NCI-H526 treated with DMSO at 0.1 percent for 48 hours (cell line): ENCODE measurements at regions not wholly inside any gene's neighbourhood (a gene's known extent, or its start where the extent isn't known, plus 50 kb on each side); places are given as distances from the start of the nearest gene placed in this dataset.
"Not testable (repeated sequence)": the region's sequence is repeated elsewhere in the genome, so short reads cannot be mapped to it uniquely, and the experiment has no call there.

Experiments used
- DNase-seq: peaks from one replicate; lab custom pipeline; 2025; lab: John Stamatoyannopoulos, UW

DNA sequence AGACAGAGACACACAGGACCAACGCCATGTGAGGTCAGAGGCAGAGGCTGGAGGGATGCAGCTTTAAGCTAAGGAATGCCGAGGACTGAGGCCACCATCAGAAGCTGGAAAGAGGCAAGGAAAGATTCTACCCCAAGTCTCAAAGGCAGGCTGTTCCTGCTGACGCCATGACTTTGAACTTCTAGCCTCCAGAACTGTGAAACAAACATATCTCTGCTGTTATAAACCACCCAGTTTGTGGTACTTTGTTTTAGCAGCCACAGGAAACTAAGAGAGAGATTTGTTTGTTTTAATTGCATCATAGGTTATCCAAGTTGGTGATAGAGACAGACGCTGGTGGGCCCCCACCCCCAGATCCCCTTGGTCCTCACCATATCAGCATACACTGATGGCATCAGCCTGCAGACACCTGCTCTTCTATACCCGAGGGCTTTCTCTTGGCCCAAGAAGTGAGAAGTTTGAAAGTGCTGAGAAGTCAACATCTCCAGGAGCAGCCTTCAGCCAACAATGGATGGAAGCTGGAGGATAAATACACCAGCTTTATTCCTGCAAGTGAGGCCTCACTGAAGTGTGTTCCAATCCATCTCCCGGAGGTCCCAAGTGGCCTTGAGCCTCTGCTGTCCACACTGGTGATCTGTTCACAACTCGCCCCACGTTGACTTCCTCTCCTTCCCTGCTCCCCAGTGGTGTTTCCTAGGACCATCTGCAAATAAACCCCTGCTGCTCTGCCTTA is 154.7 kb downstream of the BTBD3 start:
- DNase-seq = no peak

DNA sequence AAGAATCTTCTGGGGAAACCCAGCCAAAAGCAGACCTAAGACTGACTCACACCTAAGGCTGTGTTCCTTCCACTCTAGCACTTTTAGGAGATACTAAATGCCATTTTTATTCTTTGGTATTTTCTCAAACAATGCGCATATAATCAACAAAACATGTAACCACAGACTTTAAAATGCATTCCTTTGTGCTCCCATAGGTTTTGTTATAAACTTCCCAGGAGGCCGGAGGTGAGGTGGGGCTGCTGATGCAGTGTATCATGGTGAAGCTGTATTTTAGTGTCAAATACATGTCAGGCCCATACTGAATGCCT is 155.2 kb downstream of the BTBD3 start:
- DNase-seq = no peak

GRCh38 chr20:12074111-12074655 is 156.5 kb downstream of the BTBD3 start:
- DNase-seq = no peak

GRCh38 chr20:12076200-12076599 is 158.5 kb downstream of the BTBD3 start:
- no peak for DNase-seq

GRCh38 chr20:12077875-12078274 is 160.2 kb downstream of the BTBD3 start:
- no peak for DNase-seq

DNA sequence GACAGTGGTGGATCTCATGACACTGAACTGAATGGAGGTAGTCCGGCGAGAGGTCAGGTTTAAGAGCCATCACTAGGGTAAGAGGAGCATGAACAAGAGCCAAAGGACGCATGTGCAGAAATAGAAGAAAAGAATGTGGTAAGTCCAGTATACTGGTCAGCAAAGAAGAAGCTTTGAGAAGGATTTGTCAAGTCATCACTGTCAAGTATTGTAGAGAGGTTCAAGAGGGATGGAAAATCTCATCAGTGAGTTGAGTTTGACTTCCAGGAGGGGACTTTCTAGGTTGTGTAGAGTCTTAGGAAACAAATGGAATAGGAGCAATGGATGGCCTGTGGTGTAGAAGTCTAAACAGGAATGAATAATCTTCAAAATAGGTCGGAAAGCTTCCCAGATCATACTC is 161.8 kb downstream of the BTBD3 start:
- DNase-seq = no peak

GRCh38 chr20:12083269-12083668 is 165.6 kb downstream of the BTBD3 start:
- no peak for DNase-seq

DNA sequence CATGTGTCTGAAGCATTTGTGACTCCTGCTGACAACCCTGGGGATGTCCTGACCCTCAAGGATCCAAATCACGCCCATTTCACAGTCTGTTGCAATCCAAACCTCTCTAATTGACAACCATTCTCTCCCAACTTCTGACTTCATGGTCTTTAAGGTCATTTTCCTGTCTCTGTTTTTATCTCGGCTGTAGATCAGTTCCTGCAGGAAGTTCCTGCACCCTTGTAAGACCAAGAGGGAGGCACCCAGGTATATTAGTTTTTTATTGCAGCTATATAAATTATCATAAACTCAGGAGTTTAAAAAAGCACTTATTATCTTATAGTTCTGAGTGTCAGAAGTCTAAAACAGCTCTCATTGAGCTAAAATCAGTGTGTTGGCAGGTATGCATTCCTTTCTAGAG is 166.8 kb downstream of the BTBD3 start:
- no peak for DNase-seq

DNA sequence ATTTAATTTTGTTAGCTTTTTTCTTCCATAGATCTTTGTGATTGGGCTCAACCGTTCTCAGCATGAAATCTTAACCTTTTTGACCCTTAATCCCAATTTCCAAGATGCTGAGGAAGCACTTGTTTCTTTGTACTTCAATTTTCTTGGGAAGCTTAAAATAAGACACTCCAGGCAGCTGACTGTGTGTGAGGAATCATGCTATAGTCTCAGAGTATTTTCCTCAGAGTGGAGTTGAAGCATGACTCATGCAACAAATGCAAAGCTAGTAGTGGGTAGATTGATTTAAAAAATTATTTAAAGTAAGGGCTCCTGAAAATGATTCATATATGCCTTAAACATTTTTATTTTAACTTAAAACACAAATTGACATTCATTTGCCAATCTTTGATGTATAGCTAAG is 168.7 kb downstream of the BTBD3 start:
- DNase-seq = no peak

DNA sequence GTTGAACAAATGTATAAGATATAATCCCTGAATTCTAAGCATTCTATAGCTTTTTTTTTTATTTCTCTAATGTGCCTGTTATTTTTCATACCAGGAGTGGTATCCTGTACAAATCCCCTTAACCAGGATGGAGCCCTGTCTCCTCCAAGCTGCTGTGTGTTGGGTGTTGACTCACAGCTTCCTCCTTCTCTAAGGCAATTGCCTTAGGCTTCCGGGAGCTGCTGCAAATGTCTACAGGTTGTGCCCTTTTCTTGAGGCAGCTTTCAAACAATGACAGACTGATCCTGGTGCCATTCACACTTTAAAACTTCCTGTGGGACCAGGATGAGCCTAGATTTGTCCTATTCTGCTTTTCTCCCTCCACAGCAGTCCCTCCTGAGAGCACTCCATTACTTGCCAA is 173.2 kb downstream of the BTBD3 start:
- DNase-seq = no peak

- DNase-seq = no peak
These were observed 175.5 kb downstream of the BTBD3 start for GRCh38 chr20:12093057-12093796.

DNA sequence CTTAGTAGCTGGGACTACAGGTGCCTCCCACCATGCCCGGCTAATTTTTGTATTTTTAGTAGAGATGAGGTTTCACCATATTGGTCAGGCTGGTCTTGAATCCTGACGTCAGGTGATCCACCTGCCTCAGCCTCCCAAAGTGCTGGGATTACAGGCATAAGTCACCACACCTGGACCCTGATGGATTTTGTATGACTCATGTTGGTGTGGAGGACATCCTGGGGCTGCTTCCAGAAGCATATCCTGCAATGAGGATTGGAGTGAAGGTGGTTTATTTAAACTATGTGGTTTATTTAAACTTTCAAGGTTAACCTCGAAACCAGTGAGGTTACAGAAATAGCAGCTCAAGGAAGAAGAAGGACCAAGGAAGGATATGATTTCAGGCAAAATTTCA is 176.1 kb downstream of the BTBD3 start:
- not testable (repeated sequence) for DNase-seq

DNA sequence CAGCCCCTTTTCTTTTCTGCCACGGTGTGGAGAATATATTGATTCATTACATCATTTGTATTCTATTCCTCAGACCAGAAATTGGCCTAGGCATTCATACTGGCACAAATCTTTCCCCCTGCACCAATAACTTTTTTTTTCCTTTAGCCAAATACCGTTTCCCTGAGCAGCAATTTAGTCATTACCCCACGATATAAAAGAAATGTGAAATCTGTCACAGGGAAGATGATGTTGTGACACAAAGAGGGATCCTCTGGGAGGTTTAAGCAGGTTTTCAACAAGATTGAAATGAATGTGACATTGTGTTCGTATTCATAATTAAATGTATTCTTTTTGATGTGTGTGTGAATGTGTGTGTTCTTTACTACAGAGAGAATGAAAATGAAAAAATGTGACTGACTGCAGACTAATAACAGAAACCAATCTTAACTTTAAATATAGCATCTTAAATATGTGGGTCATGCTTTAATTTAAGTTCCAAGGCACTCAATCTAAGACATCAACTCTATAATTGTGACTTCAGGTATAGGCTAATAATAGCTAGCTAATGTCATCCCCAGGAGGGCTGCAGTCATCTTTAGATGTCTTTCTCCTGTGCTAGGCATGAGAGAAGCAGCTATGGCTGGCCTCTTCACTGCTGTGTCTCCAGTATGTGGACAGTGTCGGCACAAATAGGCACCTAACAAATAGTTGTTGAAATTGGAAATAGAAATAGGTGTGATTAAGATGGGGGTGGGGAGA is 177.7 kb downstream of the BTBD3 start:
- no peak for DNase-seq

GRCh38 chr20:12098421-12098820 is 180.7 kb downstream of the BTBD3 start:
- DNase-seq = no peak

DNA sequence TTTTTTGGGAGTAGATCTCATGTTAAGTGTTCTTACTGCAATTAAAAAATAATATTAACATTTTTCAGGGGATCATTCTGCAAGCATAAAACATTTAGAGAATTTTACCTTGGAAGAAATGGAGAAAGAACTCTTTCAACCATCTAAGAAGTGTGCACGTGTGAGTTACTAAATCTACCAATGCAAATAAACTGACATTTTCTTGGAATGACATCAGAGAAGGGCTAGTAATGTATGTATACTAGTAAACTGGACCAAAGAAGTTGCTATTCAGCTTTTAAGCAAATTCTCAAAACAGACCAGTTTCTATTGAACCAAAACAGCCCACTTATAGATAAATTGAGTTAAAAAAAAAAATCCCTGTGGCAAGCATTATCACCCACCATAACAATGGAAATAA is 191.2 kb downstream of the BTBD3 start:
- DNase-seq = no peak

DNA sequence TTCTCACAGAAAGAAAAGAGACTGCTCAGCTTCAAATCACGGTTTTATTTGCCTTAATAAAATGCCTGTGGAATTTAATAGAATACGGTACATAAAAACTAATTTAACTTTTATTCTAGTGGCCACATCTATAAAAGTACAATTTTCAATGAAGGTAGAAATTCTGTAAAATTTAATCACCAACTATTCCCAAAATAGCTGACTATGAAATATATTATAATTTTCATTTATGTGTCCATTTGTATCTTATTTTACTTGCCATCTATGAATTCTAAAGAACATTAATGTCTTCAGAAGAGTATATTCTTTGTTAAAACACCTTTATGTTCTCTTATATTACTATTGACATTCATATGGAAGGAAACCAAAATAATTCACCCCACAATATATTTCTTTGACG is 192.6 kb downstream of the BTBD3 start:
- DNase-seq = no peak

- no peak for DNase-seq
These were observed 193.0 kb downstream of the BTBD3 start for GRCh38 chr20:12110711-12111110.

GRCh38 chr20:12111431-12112088 is 193.9 kb downstream of the BTBD3 start:
- no peak for DNase-seq

GRCh38 chr20:12112089-12112474 is 194.4 kb downstream of the BTBD3 start:
- DNase-seq = no peak

- DNase-seq = no peak
These were observed 195.0 kb downstream of the BTBD3 start for GRCh38 chr20:12112665-12113064.

DNA sequence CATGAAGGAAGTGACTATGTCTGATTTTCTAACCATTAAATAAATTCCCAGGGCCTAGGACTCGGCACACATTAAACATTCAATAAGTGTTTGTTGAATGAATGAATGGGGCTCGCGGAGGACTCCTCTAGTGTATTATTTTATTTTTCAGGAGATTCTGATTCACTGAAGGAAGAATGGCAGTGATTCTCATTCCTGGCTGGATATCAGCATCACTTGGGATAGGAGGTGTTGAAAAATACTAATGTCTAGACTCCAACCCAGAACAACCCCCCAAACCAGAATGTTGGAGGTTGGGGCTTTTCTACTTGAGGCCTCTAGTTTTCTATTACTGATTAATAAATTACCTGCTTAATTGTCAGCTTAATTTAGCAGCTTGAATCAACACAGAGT is 195.4 kb downstream of the BTBD3 start:
- DNase-seq = no peak
